ENCODE measurements at regions not wholly inside any gene's neighbourhood (a gene's known extent, or its start where the extent isn't known, plus 50 kb on each side); places are given as distances from the start of the nearest gene placed in this dataset.

GRCh38 chr13:104204177-104204576, 1138.0 kb upstream of the SLC10A2 start:
- TF ChIP-seq CTCF (conservative IDR thresholded peaks at IDR 0.05 in 1 of 2, IDR thresholded peaks at IDR 0.05 in 1 of 2; ENCODE audit: extremely low read depth in 1 of 2, insufficient read depth in 1 of 2, low read depth in 1 of 2, low read length in 2 of 2): no peak
- no peak for TF ChIP-seq EZH2 (IDR thresholded peaks at IDR 0.05; ENCODE audit: borderline replicate concordance, low read length)

Measured in mammary epithelial cell (primary cell).